ENCODE measurements at regions not wholly inside any gene's neighbourhood (a gene's known extent, or its start where the extent isn't known, plus 50 kb on each side); places are given as distances from the start of the nearest gene placed in this dataset.

DNA sequence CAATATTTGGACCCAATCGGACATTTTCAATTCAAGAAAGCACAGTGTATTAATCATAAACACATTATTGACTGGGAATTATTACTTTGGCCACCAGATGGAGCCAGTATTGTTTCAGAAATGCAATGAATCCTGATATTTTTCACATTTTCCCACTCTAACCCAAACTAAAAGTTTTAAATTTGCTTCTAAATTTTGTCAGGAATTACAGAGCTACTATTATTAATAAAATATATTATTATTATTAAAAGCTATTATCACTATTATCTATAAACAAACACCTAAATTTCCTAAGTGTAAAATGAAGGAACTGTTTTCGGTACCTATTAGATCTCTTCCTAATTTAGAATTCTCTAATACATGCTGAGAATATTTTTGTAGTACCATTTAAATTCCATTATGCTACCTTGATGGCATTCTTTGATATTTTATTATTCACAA is 245.3 kb downstream of the OGFRL1 start:
- DNase-seq = no peak

DNA sequence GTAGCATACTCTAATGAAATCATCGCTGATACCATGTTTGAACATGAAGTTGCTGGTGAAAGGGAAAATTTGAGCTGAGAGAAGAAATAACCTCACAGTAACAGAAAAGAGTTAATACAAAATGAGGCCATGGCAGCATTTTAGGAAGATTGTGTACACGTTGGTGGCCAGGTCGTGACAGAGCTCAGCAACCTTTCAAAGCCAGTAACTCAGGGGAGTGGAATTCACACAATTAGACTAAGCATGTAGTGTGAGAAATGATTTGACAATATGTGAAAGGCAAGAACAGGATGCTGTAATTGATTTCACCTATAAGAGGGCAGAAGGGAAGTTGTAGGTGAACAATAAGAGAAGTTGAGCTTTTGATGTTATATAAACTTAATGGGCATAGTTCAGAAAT is 246.3 kb downstream of the OGFRL1 start:
- no peak for DNase-seq

DNA sequence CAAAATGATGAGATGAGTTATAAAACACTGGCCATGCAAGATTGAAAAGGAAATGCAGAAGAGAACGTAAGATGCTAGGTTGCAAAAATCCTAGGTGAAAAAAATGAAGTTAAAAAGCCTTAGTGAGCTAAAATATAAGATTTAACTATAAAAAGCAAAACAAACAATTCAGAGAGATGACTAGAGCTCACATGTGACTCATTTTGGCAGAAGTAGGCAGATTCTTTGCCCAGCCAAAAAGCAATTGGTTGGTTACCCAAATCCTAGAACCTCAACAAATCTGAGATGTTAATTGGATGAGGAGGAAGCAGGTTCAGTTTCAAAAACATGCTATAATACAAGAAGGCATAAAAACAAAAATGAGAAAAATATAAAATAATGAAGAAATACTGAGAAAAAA is 249.1 kb downstream of the OGFRL1 start:
- DNase-seq = no peak

DNA sequence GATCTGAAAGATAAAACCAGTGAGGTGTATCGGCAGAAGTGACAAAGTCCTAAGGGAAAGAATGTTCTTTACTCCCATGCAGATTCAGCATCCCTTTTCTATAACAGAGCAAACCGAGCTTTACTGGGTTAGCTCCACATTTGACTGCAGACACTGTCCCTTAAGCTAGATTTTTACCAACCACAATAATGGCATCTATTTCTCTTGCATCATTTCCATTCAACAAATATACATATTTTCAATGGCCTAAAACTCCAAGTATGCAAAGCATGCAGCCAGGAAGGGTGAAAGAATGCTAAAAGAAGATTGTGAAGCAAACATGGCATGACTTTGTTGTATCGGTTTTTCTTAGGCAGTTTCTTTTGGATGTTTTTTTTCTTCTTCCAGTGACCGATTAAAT is 255.4 kb downstream of the OGFRL1 start:
- no peak for DNase-seq

DNA sequence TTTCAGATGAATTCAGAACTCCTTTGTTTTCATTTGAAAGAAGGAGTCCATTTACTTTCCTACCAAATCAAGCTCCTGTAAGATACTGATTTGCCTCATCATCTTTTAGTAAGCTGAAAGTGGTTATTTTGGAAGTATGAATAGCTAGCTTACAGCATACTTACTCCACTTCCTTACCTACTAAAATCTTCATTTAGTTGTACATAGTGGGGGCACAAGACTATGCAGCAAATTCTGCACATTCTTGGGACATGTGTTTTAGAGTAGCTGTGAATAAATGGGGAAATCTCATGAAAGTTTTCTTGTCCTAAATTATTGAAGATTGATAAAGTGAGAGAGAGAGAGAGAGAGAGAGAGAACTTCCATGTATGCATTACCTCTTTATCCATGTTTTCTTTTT is 256.3 kb downstream of the OGFRL1 start:
- DNase-seq = no peak

GRCh38 chr6:71545905-71546304 is 257.3 kb downstream of the OGFRL1 start:
- DNase-seq = no peak

DNA sequence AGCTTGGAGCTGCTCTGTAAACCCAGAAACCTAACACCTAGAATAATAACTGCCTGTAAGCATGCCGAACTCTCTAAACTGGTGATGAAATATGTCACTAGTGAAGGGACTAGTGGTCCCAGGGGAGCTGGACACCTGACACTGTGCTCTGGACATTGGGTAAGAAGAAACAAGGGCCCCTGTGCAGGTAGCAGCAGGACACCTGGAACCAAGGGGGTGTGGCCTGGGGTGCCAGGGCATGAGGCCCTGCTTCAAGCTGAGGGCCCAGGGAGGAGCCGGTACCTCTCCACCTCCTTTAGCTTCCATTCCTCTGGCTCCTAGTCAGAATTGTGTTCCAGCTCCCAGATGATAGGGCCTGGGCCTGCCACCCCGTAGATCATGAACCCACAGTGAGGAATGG is 263.2 kb downstream of the OGFRL1 start:
- no peak for DNase-seq

GRCh38 chr6:71556141-71556540 is 267.5 kb downstream of the OGFRL1 start:
- DNase-seq = no peak

DNA sequence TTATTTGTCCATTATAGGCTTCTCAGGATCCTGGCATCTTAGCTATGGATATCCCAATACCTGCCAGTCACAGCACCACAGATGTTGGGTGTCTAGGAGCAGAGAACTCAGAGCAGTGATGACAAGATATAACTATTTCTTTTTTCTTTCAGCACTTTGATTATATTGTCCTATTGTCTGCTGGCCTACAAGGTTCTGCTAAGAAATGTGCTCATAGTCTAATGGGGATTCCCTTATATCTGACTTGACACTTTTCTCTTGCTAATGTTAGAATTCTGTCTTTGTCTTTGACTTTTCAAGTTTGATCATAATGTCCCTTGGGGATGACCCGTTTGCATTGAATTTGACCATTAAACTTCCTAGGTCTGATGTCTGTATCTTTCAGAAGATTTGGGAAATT is 270.4 kb downstream of the OGFRL1 start:
- no peak for DNase-seq

GRCh38 chr6:71567562-71567961 is 279.0 kb downstream of the OGFRL1 start:
- DNase-seq = no peak

GRCh38 chr6:71577766-71578165 is 289.2 kb downstream of the OGFRL1 start:
- no peak for DNase-seq

- DNase-seq = no peak
Observed at GRCh38 chr6:71579902-71580301, 291.3 kb downstream of the OGFRL1 start.

DNA sequence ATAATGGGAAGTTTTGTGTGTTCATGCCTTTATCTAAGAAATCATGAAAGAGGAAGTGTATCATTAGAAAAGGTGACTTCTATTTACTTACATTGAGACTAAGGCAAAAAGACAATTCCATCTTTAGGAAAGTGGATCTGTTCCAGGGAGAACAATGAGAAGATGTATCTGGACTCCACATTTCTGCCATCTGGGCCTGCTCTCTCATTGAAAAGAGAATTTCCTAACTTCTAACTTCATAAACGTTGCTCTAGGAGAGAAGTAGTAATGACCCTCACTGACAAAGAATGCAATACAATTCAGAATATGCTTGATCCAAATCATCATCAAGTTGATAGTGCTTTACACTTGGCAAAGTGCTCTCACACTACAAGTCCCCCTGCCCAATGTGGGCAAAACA is 294.2 kb downstream of the OGFRL1 start:
- no peak for DNase-seq

DNA sequence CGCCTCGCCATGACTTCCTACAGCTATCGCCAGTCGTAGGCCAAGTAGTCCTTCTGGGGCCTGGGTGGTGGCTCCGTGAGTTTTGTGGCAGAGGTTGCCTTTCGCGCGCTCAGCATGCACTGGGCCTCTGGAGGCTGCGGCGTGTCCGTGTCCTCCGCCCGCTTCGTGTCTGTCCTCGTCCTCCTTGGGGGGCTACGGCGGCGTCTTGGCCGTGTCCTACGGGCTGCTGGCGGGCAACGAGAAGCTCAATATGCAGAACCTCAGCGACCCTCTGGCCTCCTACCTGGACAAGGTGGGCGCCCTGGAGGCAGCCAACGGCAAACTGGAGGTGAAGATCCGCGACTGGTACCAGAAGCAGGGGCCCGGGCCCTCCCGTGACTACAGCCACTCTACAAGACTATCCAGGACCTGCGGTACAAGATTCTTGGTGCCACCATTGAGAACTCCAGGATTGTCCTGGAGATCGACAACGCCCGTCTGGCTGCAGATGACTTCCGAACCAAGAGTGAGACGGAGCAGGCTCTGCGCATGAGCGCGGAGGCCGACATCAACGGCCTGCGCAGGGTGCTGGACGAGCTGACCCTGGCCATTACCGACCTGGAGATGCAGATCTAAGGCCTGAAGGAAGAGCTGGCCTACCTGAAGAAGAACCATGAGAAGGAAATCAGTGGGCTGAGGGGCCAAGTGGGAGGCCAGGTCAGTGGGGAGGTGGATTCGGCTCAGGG is 296.3 kb downstream of the OGFRL1 start:
- no peak for DNase-seq

- no peak for DNase-seq
Observed at GRCh38 chr6:71585472-71585871, 296.9 kb downstream of the OGFRL1 start.

GRCh38 chr6:71588490-71588889 is 297.9 kb upstream of the RIMS1 start:
- no peak for DNase-seq

- no peak for DNase-seq
Observed at GRCh38 chr6:71589254-71589653, 297.1 kb upstream of the RIMS1 start.

DNA sequence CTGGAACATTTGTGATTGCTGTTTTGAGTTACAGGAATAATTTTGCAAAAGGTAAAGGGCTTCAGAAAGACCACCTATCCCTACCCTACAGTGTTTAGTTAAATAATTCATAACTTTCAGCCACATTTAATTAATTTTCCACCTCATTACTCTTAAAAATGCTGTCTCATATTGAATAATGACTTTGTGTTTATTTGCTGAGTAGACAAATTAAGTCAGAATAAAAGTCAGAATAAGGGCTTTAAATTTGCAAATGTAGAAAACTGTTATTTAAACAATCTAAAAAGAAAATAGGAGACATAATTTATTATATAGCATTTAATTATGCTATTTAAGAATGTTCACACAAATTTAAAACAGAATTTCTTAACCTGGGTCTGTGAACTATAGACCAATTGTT is 293.7 kb upstream of the RIMS1 start:
- no peak for DNase-seq

DNA sequence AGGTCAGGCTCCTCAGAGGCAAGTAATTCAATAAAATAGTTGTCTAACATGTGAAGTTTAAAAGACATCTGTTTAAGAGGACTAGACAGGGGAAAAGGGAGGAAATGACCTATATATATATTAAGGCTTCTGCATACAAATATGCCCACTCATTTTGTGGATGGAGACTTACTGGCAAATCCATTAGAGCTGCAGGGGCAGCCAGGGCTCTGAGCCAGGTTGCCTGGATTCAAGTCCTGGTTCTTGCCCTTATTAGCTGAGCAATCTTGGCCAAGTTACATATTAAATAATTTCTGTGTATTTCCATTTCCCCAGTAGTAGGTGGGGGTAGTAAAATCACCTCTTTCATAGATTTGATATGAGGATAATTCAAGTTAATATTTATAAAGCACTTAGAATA is 287.0 kb upstream of the RIMS1 start:
- no peak for DNase-seq

GRCh38 chr6:71602385-71603007 is 283.9 kb upstream of the RIMS1 start:
- no peak for DNase-seq

GRCh38 chr6:71603021-71603420 is 283.3 kb upstream of the RIMS1 start:
- no peak for DNase-seq

DNA sequence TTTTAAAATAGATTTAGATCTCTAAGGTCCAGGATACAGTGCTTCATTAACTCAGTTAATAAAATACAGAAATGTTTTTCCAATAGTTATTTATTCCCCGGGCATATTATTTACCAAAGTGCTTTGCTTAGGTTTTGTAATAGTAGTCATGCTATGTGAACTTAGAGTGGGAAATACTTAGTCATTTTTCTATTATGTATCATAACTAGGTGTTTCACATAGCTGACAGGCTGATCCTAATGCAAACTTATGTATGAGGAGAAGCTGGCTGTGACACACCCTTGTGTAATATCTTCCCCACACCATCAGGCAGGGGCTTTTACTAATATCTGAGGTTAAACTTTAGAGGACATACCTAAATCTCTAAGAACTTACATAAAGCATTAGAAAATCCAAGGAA is 277.7 kb upstream of the RIMS1 start:
- no peak for DNase-seq

DNA sequence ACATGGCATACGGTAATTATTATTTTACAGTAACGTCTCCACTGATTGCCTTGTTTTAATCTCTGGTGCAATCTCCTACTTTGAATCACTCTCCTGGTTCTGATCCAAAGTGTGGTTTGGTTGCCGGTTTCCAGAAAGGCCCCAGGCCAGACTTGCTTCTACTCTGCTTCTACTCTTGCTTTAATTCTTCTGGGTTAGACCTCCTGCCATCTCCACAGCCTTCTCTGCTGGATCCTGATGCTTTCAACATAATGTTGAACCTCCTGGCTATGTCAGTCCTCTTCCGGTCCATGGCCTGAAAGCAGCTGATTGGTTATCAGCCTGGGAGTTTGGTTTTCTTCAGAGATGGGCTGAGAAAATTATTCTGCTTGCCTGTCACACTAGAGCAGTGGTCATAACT is 266.5 kb upstream of the RIMS1 start:
- no peak for DNase-seq

- DNase-seq = no peak
Observed at GRCh38 chr6:71621918-71622519, 264.3 kb upstream of the RIMS1 start.

GRCh38 chr6:71642120-71642519 is 244.2 kb upstream of the RIMS1 start:
- DNase-seq = no peak
